B cell (primary cell): ENCODE measurements at regions not wholly inside any gene's neighbourhood (a gene's known extent, or its start where the extent isn't known, plus 50 kb on each side); places are given as distances from the start of the nearest gene placed in this dataset.

Source experiments
- CTCF ChIP-seq: fragments of 200-600 bp; IDR thresholded peaks from one replicate; pipeline ENCODE4 v1.8.0; 2022; ENCODE audit warnings: antibody characterized with exemption, mild to moderate bottlenecking
- EZH2 ChIP-seq: IDR thresholded peaks from 2 replicates; pipeline ENCODE4 v1.6.1; 2012; ENCODE audit warnings: borderline replicate concordance, low read depth, mild to moderate bottlenecking, moderate library complexity, low read length; ENCODE audit not compliant: insufficient read depth, poor library complexity, severe bottlenecking

- TF ChIP-seq CTCF: no peak
- no peak for TF ChIP-seq EZH2
Observed at GRCh38 chr13:30829833-30830637, 76.0 kb upstream of the MEDAG start.
